DMS 273 (cell line): ENCODE measurements at regions not wholly inside any gene's neighbourhood (a gene's known extent, or its start where the extent isn't known, plus 50 kb on each side); places are given as distances from the start of the nearest gene placed in this dataset.
"Not testable (repeated sequence)": the region's sequence is repeated elsewhere in the genome, so short reads cannot be mapped to it uniquely, and the experiment has no call there.

Experiments
- DNase-seq: peaks from one replicate; lab custom pipeline; 2025; ENCODE audit not compliant: unreplicated experiment; lab: John Stamatoyannopoulos, UW

GRCh38 chr2:161480123-161480522 lies 64.0 kb downstream of the TBR1 start:
- DNase-seq: no peak

DNA sequence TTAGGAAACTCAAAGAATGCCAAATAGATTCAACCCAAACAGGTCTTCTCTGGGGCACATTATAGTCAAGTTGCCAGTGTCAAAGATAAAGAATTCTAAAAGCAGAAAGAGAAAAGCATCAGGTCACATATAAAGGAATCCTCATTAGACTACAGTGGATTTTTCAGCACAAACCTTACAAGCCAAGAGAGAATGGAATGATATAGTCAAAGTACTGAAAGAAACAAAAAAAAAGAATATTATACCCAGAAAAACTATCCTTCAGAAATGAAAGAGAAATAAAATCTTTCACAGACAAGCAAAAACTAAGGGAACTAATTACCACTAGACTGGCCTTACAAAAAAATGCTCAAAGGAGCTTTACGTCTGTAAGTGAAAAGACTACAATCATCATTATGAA lies 65.5 kb downstream of the TBR1 start:
- DNase-seq: no peak

GRCh38 chr2:161484061-161484460 lies 68.0 kb downstream of the TBR1 start:
- no peak for DNase-seq

GRCh38 chr2:161486111-161486510 lies 70.0 kb downstream of the TBR1 start:
- no peak for DNase-seq

GRCh38 chr2:161488131-161488699 lies 72.1 kb downstream of the TBR1 start:
- no peak for DNase-seq

DNA sequence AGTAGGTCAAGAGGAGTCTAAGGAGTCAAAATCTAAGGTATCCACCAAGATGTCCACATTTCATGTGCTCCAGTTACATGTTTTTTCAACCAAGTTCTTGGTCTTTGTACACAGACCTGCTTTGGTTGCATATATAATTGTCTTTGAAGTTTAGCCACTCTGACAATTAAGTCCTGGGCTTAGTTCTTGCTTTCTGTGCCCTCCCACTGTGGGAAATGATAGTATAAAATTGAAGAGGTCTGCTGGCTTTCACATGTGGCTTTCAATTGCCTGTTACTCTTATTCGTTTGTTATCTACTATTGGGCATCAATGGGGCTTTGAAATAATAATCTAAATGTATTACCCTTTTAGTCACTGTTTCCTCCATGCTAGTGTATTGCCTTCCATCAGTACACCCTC lies 72.8 kb downstream of the TBR1 start:
- no peak for DNase-seq

GRCh38 chr2:161500892-161501610 lies 85.0 kb downstream of the TBR1 start:
- not testable (repeated sequence) for DNase-seq

DNA sequence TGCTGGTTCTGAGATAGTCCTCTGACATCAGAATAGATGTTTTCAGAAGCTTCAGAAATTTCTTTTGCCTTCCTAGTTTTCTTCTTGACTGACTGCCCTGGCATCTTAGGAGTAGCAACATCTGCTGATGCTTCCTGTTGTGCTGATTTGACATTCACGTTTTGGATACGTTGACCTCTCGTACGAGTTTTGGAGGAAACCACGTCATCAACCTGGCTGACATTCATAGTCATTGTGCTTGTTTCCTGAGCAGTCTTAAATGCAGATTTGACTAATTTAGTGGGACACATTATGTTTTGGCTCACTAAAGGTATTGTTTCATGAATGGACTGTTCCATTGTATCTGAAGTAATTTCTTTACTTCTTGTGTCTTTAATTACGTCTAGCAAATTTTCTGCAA lies 86.2 kb downstream of the TBR1 start:
- not testable (repeated sequence) for DNase-seq

GRCh38 chr2:161504628-161505289 lies 88.7 kb downstream of the TBR1 start:
- DNase-seq: not testable (repeated sequence)

- DNase-seq: not testable (repeated sequence)
Measured at GRCh38 chr2:161505466-161505865, 89.4 kb downstream of the TBR1 start.

- DNase-seq: not testable (repeated sequence)
Measured at GRCh38 chr2:161513295-161514032, 97.4 kb downstream of the TBR1 start.

- no peak for DNase-seq
Measured at GRCh38 chr2:161522796-161523195, 101.4 kb upstream of the SLC4A10 start.

GRCh38 chr2:161533218-161533617 lies 91.0 kb upstream of the SLC4A10 start:
- no peak for DNase-seq

DNA sequence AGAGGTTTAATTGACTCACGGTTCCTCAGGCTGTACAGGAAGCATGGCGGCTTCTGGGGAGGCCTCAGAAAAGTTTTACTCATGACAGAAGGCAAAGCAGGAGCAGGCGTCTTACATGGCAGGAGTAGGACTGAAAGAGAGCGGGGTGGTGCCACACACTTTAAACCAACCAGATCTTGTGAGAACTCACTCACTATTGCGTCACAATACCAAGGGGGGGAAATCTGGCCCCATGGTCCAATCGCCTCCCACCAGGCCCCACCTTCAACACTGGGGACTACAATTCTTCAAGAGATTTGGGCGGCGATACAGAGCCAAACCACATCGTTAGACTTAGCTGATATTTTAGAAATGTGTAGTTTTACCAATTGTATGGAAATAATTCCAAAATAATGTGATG lies 77.6 kb upstream of the SLC4A10 start:
- DNase-seq: no peak

DNA sequence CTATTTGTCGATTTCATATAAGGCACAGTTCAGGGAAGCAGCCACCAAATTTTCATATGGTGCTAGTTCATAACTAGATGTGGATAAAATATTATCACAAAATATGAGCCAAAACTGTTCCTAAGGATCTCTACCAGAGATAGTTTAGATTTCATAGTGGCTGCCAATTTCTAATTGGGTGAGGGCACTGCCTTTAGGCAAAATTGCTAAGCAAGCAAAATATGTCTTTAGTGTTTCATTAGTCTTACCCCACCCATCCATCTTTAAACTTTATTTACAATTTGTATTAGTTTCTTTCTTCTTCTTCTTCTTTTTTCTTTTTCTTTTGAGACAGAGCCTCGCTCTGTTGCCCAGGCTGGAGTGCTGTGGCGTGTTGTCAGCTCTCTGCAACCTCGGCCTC lies 77.1 kb upstream of the SLC4A10 start:
- DNase-seq: no peak

DNA sequence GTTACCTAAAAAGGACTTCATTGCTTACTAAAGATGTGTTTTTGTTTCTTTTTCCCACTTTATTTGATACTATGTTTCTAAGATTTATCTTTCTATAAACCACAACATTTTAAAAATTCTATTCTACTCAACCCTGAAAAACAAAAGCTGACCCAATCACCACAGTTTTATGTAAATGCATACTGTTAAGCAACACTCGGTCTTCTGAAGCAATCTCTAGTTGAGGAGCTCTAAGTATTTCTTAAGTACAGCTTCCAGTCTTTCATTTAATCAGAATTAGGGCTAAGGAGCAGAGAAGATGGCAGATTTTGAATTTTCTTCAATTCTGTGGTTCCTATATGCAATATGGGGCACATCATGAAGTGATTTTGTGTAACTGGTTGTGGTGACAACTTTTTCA lies 72.2 kb upstream of the SLC4A10 start:
- DNase-seq: no peak

GRCh38 chr2:161555826-161556225 lies 68.4 kb upstream of the SLC4A10 start:
- no peak for DNase-seq

DNA sequence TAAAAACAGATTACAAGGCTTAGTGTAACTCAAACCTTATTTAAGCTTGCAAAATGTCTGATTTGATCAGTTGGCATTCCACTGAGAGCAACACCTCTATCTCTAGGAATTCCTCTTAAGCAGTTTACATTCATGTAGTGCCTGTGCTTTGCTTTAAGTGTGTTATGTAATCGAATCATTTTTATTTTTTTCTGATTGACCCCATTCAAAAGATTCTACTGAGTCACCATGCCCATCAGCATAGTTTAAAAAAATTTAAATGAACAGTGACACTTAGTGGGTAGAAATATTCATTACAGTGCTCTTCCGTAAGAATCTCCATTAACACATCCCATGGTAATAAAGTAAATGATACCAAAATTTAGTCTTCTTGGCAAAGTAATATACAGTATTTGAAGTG lies 67.8 kb upstream of the SLC4A10 start:
- no peak for DNase-seq

GRCh38 chr2:161557538-161557937 lies 66.7 kb upstream of the SLC4A10 start:
- no peak for DNase-seq

GRCh38 chr2:161564906-161565305 lies 59.3 kb upstream of the SLC4A10 start:
- no peak for DNase-seq

- no peak for DNase-seq
Measured at GRCh38 chr2:161569401-161569800, 54.8 kb upstream of the SLC4A10 start.
